HEK293 (cell line): ENCODE measurements at regions not wholly inside any gene's neighbourhood (a gene's known extent, or its start where the extent isn't known, plus 50 kb on each side); places are given as distances from the start of the nearest gene placed in this dataset.

ENCODE experiments used
- CTCF ChIA-PET: fragments of 350-600 bp; formaldehyde crosslinking; extraction: SDS; loops from one replicate; lab custom pipeline; 2021; ENCODE audit warnings: antibody characterized with exemption; lab: Yijun Ruan, JAX
- POLR2A ChIA-PET: fragments of 300-600 bp; formaldehyde crosslinking; extraction: SDS; loops from one replicate; lab custom pipeline; 2020; ENCODE audit warnings: antibody characterized with exemption, inconsistent platforms; lab: Yijun Ruan, JAX
- H3K27ac ChIP-seq: fragments of 200-500 bp; sonication (Bioruptor generic); 2 replicates; pipeline ENCODE4 v1.5.1; 2014; ENCODE audit warnings: low read depth, low read length, control low read depth, inconsistent platforms; ENCODE audit errors: extremely low read depth
- H3K36me3 ChIP-seq, 2 experiments: fragments of 200-500 bp in 1 of 2; sonication (Bioruptor generic) in 1 of 2; 1 replicate in 1 of 2; 2 replicates in 1 of 2; pipeline ENCODE4 v1.5.1; 2014 to 2017; ENCODE audit warnings: inconsistent platforms in 2 of 2, low read length in 2 of 2; ENCODE audit not compliant: control insufficient read depth in 2 of 2, insufficient read depth in 1 of 2
- H3K4me1 ChIP-seq: fragments of 200-500 bp; sonication (Bioruptor generic); 2 replicates; pipeline ENCODE4 v1.5.1; 2014; ENCODE audit warnings: mild to moderate bottlenecking, low read length, inconsistent platforms; ENCODE audit not compliant: control insufficient read depth, insufficient read depth
- H3K4me3 ChIP-seq: 2 replicates; pipeline ENCODE4 v1.5.1; 2011; ENCODE audit warnings: low read depth, mild to moderate bottlenecking, control low read depth, low read length, moderate library complexity
- H3K9me3 ChIP-seq: fragments of 200-500 bp; sonication (Bioruptor generic); 2 replicates; pipeline ENCODE4 v1.5.1; 2014; ENCODE audit warnings: low read depth, low read length, inconsistent platforms; ENCODE audit not compliant: control insufficient read depth, insufficient read depth
- ATF2 ChIP-seq: fragments of 450-650 bp; formaldehyde crosslinking; IDR thresholded peaks from 2 replicates; pipeline ENCODE4 v1.5.1; 2016; ENCODE audit warnings: missing biosample characterization, missing genetic modification characterization, low read depth
- IKZF3 ChIP-seq: fragments of 450-650 bp; IDR thresholded peaks from 2 replicates; pipeline ENCODE4 v1.5.0; 2018; ENCODE audit warnings: missing biosample characterization, mild to moderate bottlenecking, missing genetic modification characterization, moderate library complexity
- KLF1 ChIP-seq: fragments of 450-650 bp; formaldehyde crosslinking; IDR thresholded peaks from 2 replicates; pipeline ENCODE4 v1.5.1; 2016; ENCODE audit warnings: missing biosample characterization, missing genetic modification characterization
- MZF1 ChIP-seq: fragments of 450-650 bp; formaldehyde crosslinking; IDR thresholded peaks from 2 replicates; pipeline ENCODE4 v1.5.1; 2017; ENCODE audit warnings: missing biosample characterization, missing genetic modification characterization, borderline replicate concordance
- OSR2 ChIP-seq: fragments of 450-650 bp; formaldehyde crosslinking; IDR thresholded peaks from 2 replicates; pipeline ENCODE4 v1.5.1; 2016; ENCODE audit warnings: missing biosample characterization, missing genetic modification characterization
- OVOL3 ChIP-seq: fragments of 450-650 bp; formaldehyde crosslinking; IDR thresholded peaks from 2 replicates; pipeline ENCODE4 v1.5.1; 2016; ENCODE audit warnings: missing biosample characterization, missing genetic modification characterization
- RBAK ChIP-seq: fragments of 450-650 bp; formaldehyde crosslinking; IDR thresholded peaks from 2 replicates; pipeline ENCODE4 v1.5.1; 2016; ENCODE audit warnings: missing biosample characterization, missing genetic modification characterization
- SP2 ChIP-seq: fragments of 450-650 bp; formaldehyde crosslinking; IDR thresholded peaks from 2 replicates; pipeline ENCODE4 v1.5.1; 2016; ENCODE audit warnings: missing biosample characterization, missing genetic modification characterization
- TRIM28 ChIP-seq: IDR thresholded peaks from 2 replicates; pipeline ENCODE4 v1.6.1; 2011; ENCODE audit warnings: low read length, control low read depth, borderline replicate concordance
- ZBTB48 ChIP-seq: fragments of 450-650 bp; formaldehyde crosslinking; IDR thresholded peaks from 2 replicates; pipeline ENCODE4 v1.5.1; 2016; ENCODE audit warnings: missing biosample characterization, missing genetic modification characterization
- ZNF148 ChIP-seq: fragments of 450-650 bp; formaldehyde crosslinking; IDR thresholded peaks from 2 replicates; pipeline ENCODE4 v1.5.0; 2017; ENCODE audit warnings: missing biosample characterization, missing genetic modification characterization, borderline replicate concordance
- ZNF391 ChIP-seq: fragments of 450-650 bp; formaldehyde crosslinking; IDR thresholded peaks from 2 replicates; pipeline ENCODE4 v1.5.1; 2016; ENCODE audit warnings: low read depth, missing biosample characterization, missing genetic modification characterization, borderline replicate concordance
- ZNF768 ChIP-seq: fragments of 450-650 bp; formaldehyde crosslinking; IDR thresholded peaks from 2 replicates; pipeline ENCODE4 v1.5.1; 2018; ENCODE audit warnings: missing biosample characterization, mild to moderate bottlenecking, missing genetic modification characterization
- ZNF776 ChIP-seq: fragments of 450-650 bp; formaldehyde crosslinking; IDR thresholded peaks from 2 replicates; pipeline ENCODE4 v1.5.0; 2017; ENCODE audit warnings: missing biosample characterization, missing genetic modification characterization, borderline replicate concordance
- ZSCAN30 ChIP-seq: fragments of 450-650 bp; IDR thresholded peaks from 2 replicates; pipeline ENCODE4 v1.5.1; 2018; ENCODE audit warnings: missing biosample characterization, mild to moderate bottlenecking, missing genetic modification characterization, moderate library complexity
- TF ChIP-seq, protein P1 (sequence below): fragments of 450-650 bp; formaldehyde crosslinking; IDR thresholded peaks from 2 replicates; pipeline ENCODE4; 2016; ENCODE audit warnings: missing biosample characterization, missing genetic modification characterization
- TF ChIP-seq, protein P2 (sequence below): fragments of 450-650 bp; formaldehyde crosslinking; IDR thresholded peaks from 2 replicates; pipeline ENCODE4 v1.5.1; 2017; ENCODE audit warnings: missing biosample characterization, missing genetic modification characterization
- TF ChIP-seq, protein P3 (sequence below): fragments of 450-650 bp; formaldehyde crosslinking; IDR thresholded peaks from 2 replicates; pipeline ENCODE4 v1.5.1; 2016; ENCODE audit warnings: missing biosample characterization, missing genetic modification characterization

GRCh38 chr4:111675746-111676145, 469.5 kb upstream of the FAM241A start:
- no peaks in the 10 kb centered on the region for H3K9me3 ChIP-seq
- no peak overlapping the region for H3K27ac ChIP-seq
- CTCF ChIA-PET: no interaction called here
- POLR2A ChIA-PET: no interaction called here
- TF ChIP-seq ZBTB48: no peak
- TF ChIP-seq ZNF148 (tag by site-specific recombination): no peak
- TF ChIP-seq, protein P1, sequence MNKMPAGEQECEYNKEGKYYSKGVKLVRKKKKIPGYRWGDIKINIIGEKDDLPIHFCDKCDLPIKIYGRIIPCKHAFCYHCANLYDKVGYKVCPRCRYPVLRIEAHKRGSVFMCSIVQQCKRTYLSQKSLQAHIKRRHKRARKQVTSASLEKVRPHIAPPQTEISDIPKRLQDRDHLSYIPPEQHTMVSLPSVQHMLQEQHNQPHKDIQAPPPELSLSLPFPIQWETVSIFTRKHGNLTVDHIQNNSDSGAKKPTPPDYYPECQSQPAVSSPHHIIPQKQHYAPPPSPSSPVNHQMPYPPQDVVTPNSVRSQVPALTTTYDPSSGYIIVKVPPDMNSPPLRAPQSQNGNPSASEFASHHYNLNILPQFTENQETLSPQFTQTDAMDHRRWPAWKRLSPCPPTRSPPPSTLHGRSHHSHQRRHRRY (tag by site-specific recombination): no peak
- no peak for TF ChIP-seq IKZF3 (tag by site-specific recombination)
- TF ChIP-seq, protein P2, sequence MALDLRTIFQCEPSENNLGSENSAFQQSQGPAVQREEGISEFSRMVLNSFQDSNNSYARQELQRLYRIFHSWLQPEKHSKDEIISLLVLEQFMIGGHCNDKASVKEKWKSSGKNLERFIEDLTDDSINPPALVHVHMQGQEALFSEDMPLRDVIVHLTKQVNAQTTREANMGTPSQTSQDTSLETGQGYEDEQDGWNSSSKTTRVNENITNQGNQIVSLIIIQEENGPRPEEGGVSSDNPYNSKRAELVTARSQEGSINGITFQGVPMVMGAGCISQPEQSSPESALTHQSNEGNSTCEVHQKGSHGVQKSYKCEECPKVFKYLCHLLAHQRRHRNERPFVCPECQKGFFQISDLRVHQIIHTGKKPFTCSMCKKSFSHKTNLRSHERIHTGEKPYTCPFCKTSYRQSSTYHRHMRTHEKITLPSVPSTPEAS (tag by site-specific recombination): no peak
- no peak for TF ChIP-seq OSR2
- TF ChIP-seq MZF1: no peak
- no peak for TF ChIP-seq ZNF776 (tag by site-specific recombination)
- TF ChIP-seq ATF2: no peak
- no peak for TF ChIP-seq OVOL3 (tag by site-specific recombination)
- no peak for TF ChIP-seq ZNF768 (tag by site-specific recombination)
- TF ChIP-seq ZSCAN30 (tag by site-specific recombination): no peak
- TF ChIP-seq SP2 (tag by site-specific recombination): no peak
- TF ChIP-seq RBAK (tag by site-specific recombination): no peak
- TF ChIP-seq, protein P3, sequence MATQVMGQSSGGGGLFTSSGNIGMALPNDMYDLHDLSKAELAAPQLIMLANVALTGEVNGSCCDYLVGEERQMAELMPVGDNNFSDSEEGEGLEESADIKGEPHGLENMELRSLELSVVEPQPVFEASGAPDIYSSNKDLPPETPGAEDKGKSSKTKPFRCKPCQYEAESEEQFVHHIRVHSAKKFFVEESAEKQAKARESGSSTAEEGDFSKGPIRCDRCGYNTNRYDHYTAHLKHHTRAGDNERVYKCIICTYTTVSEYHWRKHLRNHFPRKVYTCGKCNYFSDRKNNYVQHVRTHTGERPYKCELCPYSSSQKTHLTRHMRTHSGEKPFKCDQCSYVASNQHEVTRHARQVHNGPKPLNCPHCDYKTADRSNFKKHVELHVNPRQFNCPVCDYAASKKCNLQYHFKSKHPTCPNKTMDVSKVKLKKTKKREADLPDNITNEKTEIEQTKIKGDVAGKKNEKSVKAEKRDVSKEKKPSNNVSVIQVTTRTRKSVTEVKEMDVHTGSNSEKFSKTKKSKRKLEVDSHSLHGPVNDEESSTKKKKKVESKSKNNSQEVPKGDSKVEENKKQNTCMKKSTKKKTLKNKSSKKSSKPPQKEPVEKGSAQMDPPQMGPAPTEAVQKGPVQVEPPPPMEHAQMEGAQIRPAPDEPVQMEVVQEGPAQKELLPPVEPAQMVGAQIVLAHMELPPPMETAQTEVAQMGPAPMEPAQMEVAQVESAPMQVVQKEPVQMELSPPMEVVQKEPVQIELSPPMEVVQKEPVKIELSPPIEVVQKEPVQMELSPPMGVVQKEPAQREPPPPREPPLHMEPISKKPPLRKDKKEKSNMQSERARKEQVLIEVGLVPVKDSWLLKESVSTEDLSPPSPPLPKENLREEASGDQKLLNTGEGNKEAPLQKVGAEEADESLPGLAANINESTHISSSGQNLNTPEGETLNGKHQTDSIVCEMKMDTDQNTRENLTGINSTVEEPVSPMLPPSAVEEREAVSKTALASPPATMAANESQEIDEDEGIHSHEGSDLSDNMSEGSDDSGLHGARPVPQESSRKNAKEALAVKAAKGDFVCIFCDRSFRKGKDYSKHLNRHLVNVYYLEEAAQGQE: no peak
- TF ChIP-seq KLF1: no peak
- no peak for TF ChIP-seq ZNF391 (tag by site-specific recombination)
- TF ChIP-seq TRIM28: no peak
- H3K4me3 ChIP-seq: no peak overlapping the region
- no peaks in the 10 kb centered on the region for H3K4me1 ChIP-seq
- no peaks in the 10 kb centered on the region for H3K36me3 ChIP-seq
